Stimulated activated naive B cell treated with anti-CD40 and anti-IgM and Interleukin-4, amounts not matched to agents 10 μg/mL and 1 μg/mL and 100 μg/mL, for 72 hours (primary cell): ENCODE measurements at regions not wholly inside any gene's neighbourhood (a gene's known extent, or its start where the extent isn't known, plus 50 kb on each side); places are given as distances from the start of the nearest gene placed in this dataset.
"Not testable (repeated sequence)": the region's sequence is repeated elsewhere in the genome, so short reads cannot be mapped to it uniquely, and the experiment has no call there.

Experiments used
- ATAC-seq, 2 donors: fragments of 150-1000 bp; cut with Tn5 transposase; replicated peaks; 2 replicates each; pipeline ENCODE4 v1.10.0; 2021; ENCODE audit warnings: moderate library complexity in 1 of 2
- DNase-seq: peaks from one replicate; pipeline ENCODE4 v3.0.0; 2021
- H3K27ac Mint-ChIP-seq: one replicate; pipeline ENCODE4 v1.8.0; 2022; ENCODE audit warnings: mild to moderate bottlenecking, mixed read lengths
- H3K27me3 Mint-ChIP-seq, 2 donors: one replicate each; pipeline ENCODE4 v1.8.0; 2022; ENCODE audit warnings: mixed read lengths in 2 of 2
- H3K36me3 Mint-ChIP-seq, 2 donors: one replicate each; pipeline ENCODE4 v1.8.0; 2022; ENCODE audit warnings: mixed read lengths in 2 of 2, mild to moderate bottlenecking in 1 of 2
- H3K4me1 Mint-ChIP-seq, 2 donors: one replicate each; pipeline ENCODE4 v1.8.0; 2022; ENCODE audit warnings: mixed read lengths in 2 of 2, mild to moderate bottlenecking in 1 of 2
- H3K4me3 Mint-ChIP-seq, 2 donors: one replicate each; pipeline ENCODE4 v1.8.0; 2022; ENCODE audit warnings: mild to moderate bottlenecking in 2 of 2, mixed read lengths in 2 of 2, moderate library complexity in 1 of 2
- H3K9me3 Mint-ChIP-seq, 2 donors: one replicate each; pipeline ENCODE4 v1.8.0; 2022; ENCODE audit warnings: mixed read lengths in 2 of 2, mild to moderate bottlenecking in 1 of 2

DNA sequence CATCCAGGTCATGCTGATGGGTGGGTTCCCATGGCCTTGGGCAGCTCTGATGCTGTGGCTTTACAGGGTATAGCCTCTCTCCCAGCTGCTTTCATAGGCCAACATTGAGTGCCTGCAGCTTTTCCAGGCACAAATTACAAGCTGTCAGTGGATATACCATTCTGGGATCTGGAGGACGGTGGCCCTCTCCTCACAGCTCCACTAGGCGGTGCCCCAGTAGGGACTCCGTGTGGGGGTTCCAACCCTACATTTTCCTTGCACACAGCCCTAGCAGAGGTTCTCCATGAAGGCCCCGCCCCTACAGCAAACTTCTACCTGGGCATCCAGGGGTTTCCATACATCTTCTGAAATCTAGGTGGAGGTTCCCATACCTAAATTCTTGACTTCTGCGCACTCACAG lies 602.6 kb upstream of the HS3ST5 start:
- H3K4me1 Mint-ChIP-seq: no peaks in the 10 kb centered on the region
- H3K27me3 Mint-ChIP-seq: no peaks in the 10 kb centered on the region
- H3K9me3 Mint-ChIP-seq: peaks cover 7 to 12% of the 10 kb centered on the region in 2 donors
- H3K36me3 Mint-ChIP-seq: no peaks in the 10 kb centered on the region
- no peak overlapping the region for H3K27ac Mint-ChIP-seq
- no peak overlapping the region for H3K4me3 Mint-ChIP-seq
- DNase-seq (no peak), ATAC-seq (no peak)

DNA sequence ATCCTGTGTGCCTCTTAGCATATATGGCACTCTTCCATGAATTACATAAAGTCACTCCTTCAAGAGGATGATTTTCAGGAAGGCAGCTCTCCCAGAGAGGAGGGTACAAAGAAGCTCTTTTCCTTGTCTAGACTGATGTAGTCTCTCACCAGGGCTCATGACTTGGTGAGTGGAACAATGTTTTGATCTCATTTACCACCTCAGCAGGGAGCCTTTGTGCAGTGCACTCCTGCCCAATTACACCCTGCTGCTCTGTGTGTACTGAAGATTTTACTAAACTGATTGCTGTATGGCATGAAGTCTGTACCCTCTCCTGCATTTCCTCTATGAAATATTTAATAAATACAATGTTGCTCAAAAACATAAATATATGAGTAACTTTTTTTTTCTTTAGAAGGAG lies 598.3 kb upstream of the HS3ST5 start:
- H3K9me3 Mint-ChIP-seq: peaks cover under 1 to 7% of the 10 kb centered on the region in 2 donors
- no peak overlapping the region for H3K27ac Mint-ChIP-seq
- H3K4me1 Mint-ChIP-seq: no peaks in the 10 kb centered on the region
- DNase-seq (no peak), ATAC-seq (no peak)
- no peaks in the 10 kb centered on the region for H3K36me3 Mint-ChIP-seq
- H3K27me3 Mint-ChIP-seq: no peaks in the 10 kb centered on the region
- H3K4me3 Mint-ChIP-seq: no peak overlapping the region

DNA sequence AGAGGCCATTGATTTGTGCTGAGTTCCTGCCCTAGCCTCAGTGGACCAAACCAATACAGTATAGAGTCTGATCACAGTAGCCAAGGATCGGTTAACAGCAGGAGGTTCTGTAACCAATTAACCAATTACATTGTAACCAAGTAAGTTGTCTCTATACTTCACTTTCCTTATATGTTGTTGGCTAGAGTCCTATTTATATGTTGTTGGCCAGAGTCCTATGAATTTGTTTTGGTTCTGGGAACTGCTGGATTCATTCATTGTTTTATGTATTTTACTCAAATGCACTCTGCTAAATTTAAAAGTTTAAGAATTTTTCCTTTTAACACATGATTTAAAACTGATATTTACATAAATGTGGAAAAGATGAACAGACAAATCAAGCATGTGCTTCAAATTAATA lies 597.4 kb upstream of the HS3ST5 start:
- Mint-ChIP-seq H3K27me3 (no peaks in the 10 kb centered on the region), H3K9me3 (peaks cover 0 to 6% of the 10 kb centered on the region in 2 donors), H3K4me1 (no peaks in the 10 kb centered on the region), H3K4me3 (no peak overlapping the region), H3K27ac (no peak overlapping the region), H3K36me3 (no peaks in the 10 kb centered on the region)
- no peak for DNase-seq
- no peak for ATAC-seq

DNA sequence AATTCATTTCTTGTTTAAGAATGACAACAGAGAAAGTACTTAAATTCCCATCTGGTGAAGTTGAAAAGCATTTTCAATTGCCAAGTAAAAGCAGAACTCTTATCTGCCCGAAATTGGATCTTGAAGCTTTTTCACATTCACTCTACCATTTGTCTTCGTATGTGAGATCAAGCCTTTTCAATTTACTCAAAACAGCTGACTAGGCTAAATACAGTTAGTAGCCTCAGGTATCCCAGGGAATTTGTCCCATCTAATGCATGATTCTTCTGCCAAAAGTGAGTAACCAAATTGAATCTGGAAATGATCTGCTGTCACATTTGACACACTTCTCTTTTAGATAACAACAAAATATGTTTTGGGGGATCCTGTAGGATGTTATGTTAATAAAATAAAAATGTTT lies 596.8 kb upstream of the HS3ST5 start:
- H3K36me3 Mint-ChIP-seq: no peaks in the 10 kb centered on the region
- no peak overlapping the region for H3K4me3 Mint-ChIP-seq
- H3K4me1 Mint-ChIP-seq: no peaks in the 10 kb centered on the region
- DNase-seq (no peak), ATAC-seq (no peak)
- peaks cover 0 to 3% of the 10 kb centered on the region in 2 donors for H3K9me3 Mint-ChIP-seq
- H3K27me3 Mint-ChIP-seq: no peaks in the 10 kb centered on the region
- H3K27ac Mint-ChIP-seq: no peak overlapping the region

DNA sequence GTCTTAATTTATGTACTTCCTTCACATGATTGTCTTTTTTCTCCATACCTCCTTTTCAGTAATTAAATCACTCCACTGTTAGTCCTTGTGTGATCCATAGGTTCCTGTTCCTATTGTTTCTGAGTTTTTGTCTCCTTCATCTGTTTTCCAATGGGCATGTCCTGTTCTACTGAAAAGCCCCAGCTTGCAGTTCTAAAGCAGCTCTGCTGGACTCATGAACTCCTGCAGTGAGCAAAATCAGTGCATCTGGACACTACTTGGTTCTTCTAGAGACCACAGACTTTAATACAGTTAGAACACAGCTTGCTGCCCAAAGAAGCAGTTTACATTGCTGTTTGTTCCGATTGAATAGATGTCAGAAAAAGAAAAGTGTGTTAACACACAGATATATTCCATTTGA lies 593.3 kb upstream of the HS3ST5 start:
- no peaks in the 10 kb centered on the region for H3K27me3 Mint-ChIP-seq
- H3K9me3 Mint-ChIP-seq: peaks cover 0 to 6% of the 10 kb centered on the region in 2 donors
- DNase-seq (no peak), ATAC-seq (no peak)
- H3K4me1 Mint-ChIP-seq: no peaks in the 10 kb centered on the region
- H3K4me3 Mint-ChIP-seq: no peak overlapping the region
- no peaks in the 10 kb centered on the region for H3K36me3 Mint-ChIP-seq
- H3K27ac Mint-ChIP-seq: no peak overlapping the region

DNA sequence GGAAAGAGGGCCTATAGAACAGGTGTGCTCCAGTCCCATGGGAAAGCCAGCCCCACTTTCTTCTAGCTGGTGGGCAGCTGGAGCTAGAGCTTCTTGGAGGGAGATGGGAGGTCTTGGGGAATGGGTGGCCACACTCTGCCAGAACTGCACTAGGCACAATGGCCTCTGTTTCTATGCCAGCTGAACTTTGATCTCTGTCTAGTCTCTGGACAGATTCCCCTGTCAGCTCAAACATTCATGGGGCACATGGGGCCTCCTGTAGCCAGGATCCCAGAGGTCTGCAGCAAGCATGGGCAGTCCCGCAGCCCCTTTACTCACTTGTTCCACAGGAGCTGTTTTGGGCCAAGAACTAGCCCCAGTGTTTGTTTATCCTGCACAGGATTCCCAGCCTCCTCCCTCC lies 591.3 kb upstream of the HS3ST5 start:
- H3K9me3 Mint-ChIP-seq: peaks cover 0 to 6% of the 10 kb centered on the region in 2 donors
- no peak for DNase-seq
- no peaks in the 10 kb centered on the region for H3K4me1 Mint-ChIP-seq
- H3K36me3 Mint-ChIP-seq: no peaks in the 10 kb centered on the region
- H3K4me3 Mint-ChIP-seq: no peak overlapping the region
- no peak overlapping the region for H3K27ac Mint-ChIP-seq
- no peak for ATAC-seq
- no peaks in the 10 kb centered on the region for H3K27me3 Mint-ChIP-seq

DNA sequence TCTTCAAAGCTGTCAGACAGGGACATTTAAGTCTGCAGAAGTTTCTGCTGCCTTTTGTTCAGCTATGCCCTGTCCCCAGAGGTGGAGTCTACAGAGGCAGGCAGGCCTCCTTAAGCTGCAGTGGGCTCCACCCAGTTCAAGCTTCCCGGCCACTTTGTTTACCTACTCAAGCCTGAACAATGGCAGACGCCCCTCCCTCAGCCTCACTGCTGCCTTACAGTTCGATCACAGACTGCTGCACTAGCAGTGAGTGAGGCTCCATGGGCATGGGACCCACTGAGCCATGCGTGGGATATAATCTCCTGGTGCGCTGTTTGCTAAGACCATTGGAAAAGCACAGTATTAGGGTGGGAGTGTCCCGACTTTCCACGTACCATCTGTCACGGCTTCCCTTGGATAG lies 585.9 kb upstream of the HS3ST5 start:
- DNase-seq, H3K36me3 Mint-ChIP-seq, H3K4me1 Mint-ChIP-seq, ATAC-seq, H3K27ac Mint-ChIP-seq, H3K27me3 Mint-ChIP-seq, H3K4me3 Mint-ChIP-seq: not testable (repeated sequence)
- H3K9me3 Mint-ChIP-seq: peaks cover 5 to 13% of the 10 kb centered on the region in 2 donors

DNA sequence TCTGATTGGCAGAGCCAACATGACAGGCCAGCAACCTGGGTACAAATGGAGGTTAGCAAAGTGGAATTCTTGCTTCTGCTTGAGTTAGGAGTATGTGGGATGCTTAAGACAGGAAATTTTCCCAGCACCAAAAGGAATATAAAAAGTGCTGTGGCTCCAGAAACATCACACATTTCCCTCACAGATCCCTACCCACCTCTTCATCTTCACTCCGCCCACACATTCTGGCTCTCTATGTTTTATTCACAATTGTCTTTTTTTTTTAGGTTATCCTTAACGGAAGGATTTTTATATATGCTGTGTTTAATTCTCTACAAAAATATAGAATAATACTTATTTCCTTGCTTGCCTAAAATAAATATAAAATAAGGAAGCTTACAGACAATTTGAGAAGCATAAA lies 563.3 kb upstream of the HS3ST5 start:
- no peaks in the 10 kb centered on the region for H3K4me1 Mint-ChIP-seq
- DNase-seq (no peak), ATAC-seq (no peak)
- no peaks in the 10 kb centered on the region for H3K27me3 Mint-ChIP-seq
- H3K36me3 Mint-ChIP-seq: no peaks in the 10 kb centered on the region
- H3K4me3 Mint-ChIP-seq: no peak overlapping the region
- H3K27ac Mint-ChIP-seq: no peak overlapping the region
- peaks cover 0 to 3% of the 10 kb centered on the region in 2 donors for H3K9me3 Mint-ChIP-seq

DNA sequence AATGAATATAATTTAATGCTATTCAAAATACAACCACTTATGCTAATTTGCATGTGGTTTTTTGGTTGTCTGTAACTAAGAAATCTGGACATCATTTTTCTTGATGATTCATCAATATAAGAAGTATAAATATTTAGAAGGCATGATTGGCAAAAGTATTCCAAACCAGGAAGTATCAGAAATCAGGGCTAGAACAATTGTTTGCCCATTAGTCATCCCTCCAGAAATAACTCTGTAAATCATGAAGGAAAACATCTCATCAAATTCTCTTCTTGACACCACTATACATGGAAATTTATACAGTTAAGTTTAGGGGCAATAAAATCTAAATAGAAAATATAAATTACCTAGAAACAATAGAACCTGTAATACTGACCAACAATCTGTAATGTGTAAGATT lies 554.7 kb upstream of the HS3ST5 start:
- Mint-ChIP-seq H3K27ac (no peak overlapping the region), H3K4me1 (no peaks in the 10 kb centered on the region), H3K4me3 (no peak overlapping the region), H3K36me3 (no peaks in the 10 kb centered on the region), H3K9me3 (peaks cover 7 to 8% of the 10 kb centered on the region in 2 donors), H3K27me3 (no peaks in the 10 kb centered on the region)
- ATAC-seq: no peak
- no peak for DNase-seq

DNA sequence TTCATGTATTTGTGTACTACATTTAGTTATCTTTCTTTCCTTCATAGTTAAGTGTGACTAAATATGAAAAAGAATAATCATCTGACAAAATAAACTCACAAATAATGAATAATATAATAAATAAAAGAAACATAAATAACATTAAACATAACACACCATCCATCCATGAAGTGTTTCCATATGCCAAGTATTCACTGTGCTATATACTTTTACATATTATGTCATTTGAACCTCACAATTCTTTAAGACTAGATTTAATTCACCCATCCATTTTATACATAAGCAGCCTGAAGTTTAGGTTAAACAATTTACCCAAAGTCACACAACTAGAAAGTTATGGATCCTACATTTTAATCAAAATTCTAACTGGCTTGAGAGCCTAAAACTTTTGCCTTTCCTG lies 549.4 kb upstream of the HS3ST5 start:
- H3K4me3 Mint-ChIP-seq: no peak overlapping the region
- no peaks in the 10 kb centered on the region for H3K27me3 Mint-ChIP-seq
- no peak for ATAC-seq
- no peak for DNase-seq
- peaks cover 0 to 4% of the 10 kb centered on the region in 2 donors for H3K9me3 Mint-ChIP-seq
- no peak overlapping the region for H3K27ac Mint-ChIP-seq
- H3K4me1 Mint-ChIP-seq: no peaks in the 10 kb centered on the region
- H3K36me3 Mint-ChIP-seq: no peaks in the 10 kb centered on the region

DNA sequence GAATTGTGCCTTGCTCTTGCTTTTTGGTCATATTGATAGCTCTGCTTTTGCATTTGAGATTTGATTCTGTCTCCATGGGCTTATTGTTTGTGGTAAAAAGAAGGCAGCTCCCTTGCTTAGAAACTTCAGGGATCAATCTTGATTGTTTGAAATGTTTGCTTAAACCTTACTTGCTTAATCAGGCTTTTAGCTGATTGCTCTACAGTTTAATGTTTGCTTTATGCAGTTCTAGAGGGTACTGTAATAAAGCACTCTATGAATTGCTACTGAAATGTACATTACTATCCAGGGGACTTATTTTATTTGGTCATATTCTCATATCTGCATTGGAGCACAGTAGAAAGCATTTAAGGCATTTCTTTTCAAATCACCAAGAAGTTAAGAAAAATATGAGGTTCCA lies 545.4 kb upstream of the HS3ST5 start:
- Mint-ChIP-seq H3K4me1 (no peaks in the 10 kb centered on the region), H3K4me3 (no peak overlapping the region)
- ATAC-seq: no peak

DNA sequence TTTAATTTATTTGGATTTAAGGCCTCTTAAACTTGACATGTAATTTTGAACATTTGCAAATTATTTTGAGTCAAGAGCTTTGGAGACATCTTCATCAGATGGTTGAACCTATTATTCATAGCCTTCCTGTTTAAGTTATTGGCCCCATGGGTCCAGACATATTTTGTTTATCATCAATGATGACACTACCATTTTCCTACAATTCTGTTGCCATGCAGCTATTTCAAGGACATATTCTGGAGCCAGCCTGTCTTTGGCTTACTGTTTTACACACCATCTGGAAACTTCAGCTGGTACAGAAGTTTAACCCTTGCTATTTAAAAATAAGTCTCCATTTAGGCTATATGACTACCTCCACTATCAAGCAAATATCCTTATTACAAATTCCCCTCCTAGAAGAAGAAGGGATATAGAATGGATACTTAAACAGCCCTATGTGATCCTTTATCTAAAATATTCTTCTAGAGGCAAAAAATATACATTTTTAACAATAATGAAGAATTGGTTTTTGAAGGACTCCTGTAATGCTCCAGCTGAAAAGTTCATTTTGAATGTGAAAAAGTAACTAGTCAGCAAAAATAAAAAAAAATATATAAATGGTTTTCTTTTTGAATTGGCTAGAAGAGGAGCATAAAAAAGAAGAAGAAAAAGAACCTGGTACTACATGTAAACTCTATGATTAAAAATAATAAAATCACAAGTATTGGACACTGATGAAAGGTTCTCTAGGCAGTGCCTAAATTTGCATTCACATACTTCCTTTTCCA lies 544.0 kb upstream of the HS3ST5 start:
- peaks cover 0 to 5% of the 10 kb centered on the region in 2 donors for H3K9me3 Mint-ChIP-seq
- no peak for ATAC-seq
- H3K4me1 Mint-ChIP-seq: no peaks in the 10 kb centered on the region
- no peak for DNase-seq
- H3K4me3 Mint-ChIP-seq: no peak overlapping the region
- H3K36me3 Mint-ChIP-seq: no peaks in the 10 kb centered on the region
- no peak overlapping the region for H3K27ac Mint-ChIP-seq
- H3K27me3 Mint-ChIP-seq: no peaks in the 10 kb centered on the region

More for the DNA sequence above, 545.4 kb upstream of the HS3ST5 start:
- Mint-ChIP-seq H3K27me3 (no peaks in the 10 kb centered on the region), H3K9me3 (peaks cover 0 to 6% of the 10 kb centered on the region in 2 donors), H3K27ac (no peak overlapping the region), H3K36me3 (no peaks in the 10 kb centered on the region)
- no peak for DNase-seq

DNA sequence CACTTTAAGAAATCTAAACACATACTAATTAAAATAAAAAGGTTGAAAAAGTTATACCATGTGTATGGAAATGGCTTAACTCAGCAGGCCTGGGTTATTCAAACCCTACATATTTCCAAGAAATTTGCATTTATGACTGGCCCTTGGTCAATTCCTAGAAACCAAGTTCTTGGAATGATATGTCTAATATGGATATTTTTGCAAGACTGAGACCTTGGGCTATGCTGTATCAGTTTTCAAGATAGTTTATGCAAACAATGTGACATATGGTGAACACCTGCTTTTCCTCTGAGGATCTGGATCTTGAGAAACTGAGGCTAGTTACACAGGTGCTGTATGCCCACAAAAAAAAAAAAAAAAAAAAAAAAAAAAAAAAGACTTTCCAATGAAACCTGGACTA lies 536.9 kb upstream of the HS3ST5 start:
- ATAC-seq: no peak
- H3K4me1 Mint-ChIP-seq: no peaks in the 10 kb centered on the region
- no peaks in the 10 kb centered on the region for H3K27me3 Mint-ChIP-seq
- peaks cover 0 to 4% of the 10 kb centered on the region in 2 donors for H3K9me3 Mint-ChIP-seq
- H3K27ac Mint-ChIP-seq: no peak overlapping the region
- no peak overlapping the region for H3K4me3 Mint-ChIP-seq
- DNase-seq: no peak
- H3K36me3 Mint-ChIP-seq: no peaks in the 10 kb centered on the region

DNA sequence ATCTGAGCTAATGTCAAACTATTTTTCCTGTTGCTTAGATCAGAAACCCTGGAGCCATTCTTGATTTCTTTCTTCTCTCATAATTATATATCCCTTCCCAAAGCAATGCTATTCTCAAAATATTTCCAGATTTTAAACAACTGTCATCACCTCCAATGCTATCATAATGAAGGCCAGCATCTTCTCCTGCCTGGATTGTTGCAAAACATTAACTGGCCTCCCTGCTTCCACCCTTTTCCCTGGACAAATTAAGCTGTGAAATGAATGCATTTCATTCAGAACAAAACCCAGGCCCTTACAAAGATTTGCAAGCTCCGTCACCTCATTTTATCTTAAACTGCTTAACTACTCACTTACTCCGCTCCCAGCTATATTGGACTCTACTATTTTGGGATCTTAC lies 535.3 kb upstream of the HS3ST5 start:
- H3K36me3 Mint-ChIP-seq: no peaks in the 10 kb centered on the region
- no peaks in the 10 kb centered on the region for H3K4me1 Mint-ChIP-seq
- DNase-seq (no peak), ATAC-seq (no peak)
- no peaks in the 10 kb centered on the region for H3K27me3 Mint-ChIP-seq
- H3K9me3 Mint-ChIP-seq: peaks cover 0 to 2% of the 10 kb centered on the region in 2 donors
- no peak overlapping the region for H3K27ac Mint-ChIP-seq
- no peak overlapping the region for H3K4me3 Mint-ChIP-seq

DNA sequence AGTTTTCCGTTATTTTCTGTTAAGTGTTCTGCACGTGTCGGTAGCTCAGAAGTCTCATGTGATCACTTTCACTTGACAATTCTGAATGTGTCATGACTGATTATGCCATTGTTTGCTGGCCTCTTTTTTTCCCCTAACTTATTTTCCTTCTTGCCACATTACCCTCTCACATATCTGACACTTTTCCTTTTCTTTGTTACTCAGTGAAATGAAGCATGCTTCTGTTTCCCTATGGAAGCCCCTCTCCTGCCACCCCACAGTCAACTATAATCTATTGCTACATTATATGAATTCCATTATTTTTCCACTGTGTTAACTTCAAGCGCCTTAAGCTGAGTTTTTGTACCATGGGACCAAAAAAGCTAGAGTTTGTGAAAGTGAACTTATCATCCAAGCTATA lies 531.6 kb upstream of the HS3ST5 start:
- Mint-ChIP-seq H3K9me3 (peaks cover 0 to 3% of the 10 kb centered on the region in 2 donors), H3K4me3 (no peak overlapping the region), H3K36me3 (no peaks in the 10 kb centered on the region), H3K4me1 (no peaks in the 10 kb centered on the region), H3K27ac (no peak overlapping the region), H3K27me3 (no peaks in the 10 kb centered on the region)
- ATAC-seq (no peak), DNase-seq (no peak)

DNA sequence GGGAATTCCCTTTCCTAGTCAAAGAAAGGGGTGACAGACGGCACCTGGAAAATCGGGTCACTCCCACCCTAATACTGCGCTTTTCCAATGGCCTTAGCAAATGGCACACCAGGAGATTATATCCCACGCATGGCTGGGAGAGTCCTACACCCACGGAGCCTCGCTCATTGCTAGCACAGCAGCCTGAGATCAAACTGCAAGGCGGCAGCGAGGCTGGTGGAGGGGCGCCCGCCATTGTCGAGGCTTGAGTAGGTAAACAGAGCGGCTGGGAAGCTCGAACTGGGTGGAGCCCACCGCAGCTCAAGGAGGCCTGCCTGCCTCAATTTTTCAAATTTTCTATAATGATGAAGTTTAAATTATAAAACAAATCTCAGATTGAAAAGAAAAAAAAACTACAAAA lies 522.7 kb upstream of the HS3ST5 start:
- H3K27ac Mint-ChIP-seq, H3K36me3 Mint-ChIP-seq, ATAC-seq, DNase-seq, H3K4me3 Mint-ChIP-seq, H3K9me3 Mint-ChIP-seq, H3K4me1 Mint-ChIP-seq, H3K27me3 Mint-ChIP-seq: not testable (repeated sequence)
